Ishikawa (cell line): ENCODE measurements at regions not wholly inside any gene's neighbourhood (a gene's known extent, or its start where the extent isn't known, plus 50 kb on each side); places are given as distances from the start of the nearest gene placed in this dataset.

Source experiments
- CREB1 ChIP-seq: IDR thresholded peaks from 2 replicates; pipeline ENCODE4 v1.6.1; 2012; ENCODE audit warnings: low read depth
- EGR1 ChIP-seq: IDR thresholded peaks from 2 replicates; pipeline ENCODE4 v1.6.1; 2012
- EP300 ChIP-seq: IDR thresholded peaks from 2 replicates; pipeline ENCODE4 v1.6.1; 2012; ENCODE audit warnings: borderline replicate concordance
- FOXM1 ChIP-seq: IDR thresholded peaks from 2 replicates; pipeline ENCODE4 v1.6.1; 2012; ENCODE audit warnings: low read depth, borderline replicate concordance
- NFIC ChIP-seq: IDR thresholded peaks from 2 replicates; pipeline ENCODE4 v1.6.1; 2012
- RAD21 ChIP-seq: IDR thresholded peaks from 2 replicates; pipeline ENCODE4 v1.6.1; 2012; ENCODE audit warnings: low read depth
- TAF1 ChIP-seq: IDR thresholded peaks from 2 replicates; pipeline ENCODE4 v1.6.1; 2012; ENCODE audit warnings: low read depth, mild to moderate bottlenecking
- TEAD4 ChIP-seq: IDR thresholded peaks from 2 replicates; pipeline ENCODE4 v1.6.1; 2012
- ZBTB7A ChIP-seq: IDR thresholded peaks from 2 replicates; pipeline ENCODE4 v1.6.1; 2012; ENCODE audit warnings: low read depth
- TF ChIP-seq, protein P1 (sequence below): IDR thresholded peaks from 2 replicates; pipeline ENCODE4 v1.6.1; 2012
- TF ChIP-seq, protein P2 (sequence below): IDR thresholded peaks from 2 replicates; pipeline ENCODE4 v1.6.1; 2012; ENCODE audit warnings: low read depth, mild to moderate bottlenecking

- TF ChIP-seq EGR1 = no peak
- TF ChIP-seq, protein P1, sequence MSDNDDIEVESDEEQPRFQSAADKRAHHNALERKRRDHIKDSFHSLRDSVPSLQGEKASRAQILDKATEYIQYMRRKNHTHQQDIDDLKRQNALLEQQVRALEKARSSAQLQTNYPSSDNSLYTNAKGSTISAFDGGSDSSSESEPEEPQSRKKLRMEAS = no peak
- no peak for TF ChIP-seq FOXM1
- TF ChIP-seq RAD21 = no peak
- TF ChIP-seq EP300 = no peak
- no peak for TF ChIP-seq ZBTB7A
- TF ChIP-seq, protein P2, sequence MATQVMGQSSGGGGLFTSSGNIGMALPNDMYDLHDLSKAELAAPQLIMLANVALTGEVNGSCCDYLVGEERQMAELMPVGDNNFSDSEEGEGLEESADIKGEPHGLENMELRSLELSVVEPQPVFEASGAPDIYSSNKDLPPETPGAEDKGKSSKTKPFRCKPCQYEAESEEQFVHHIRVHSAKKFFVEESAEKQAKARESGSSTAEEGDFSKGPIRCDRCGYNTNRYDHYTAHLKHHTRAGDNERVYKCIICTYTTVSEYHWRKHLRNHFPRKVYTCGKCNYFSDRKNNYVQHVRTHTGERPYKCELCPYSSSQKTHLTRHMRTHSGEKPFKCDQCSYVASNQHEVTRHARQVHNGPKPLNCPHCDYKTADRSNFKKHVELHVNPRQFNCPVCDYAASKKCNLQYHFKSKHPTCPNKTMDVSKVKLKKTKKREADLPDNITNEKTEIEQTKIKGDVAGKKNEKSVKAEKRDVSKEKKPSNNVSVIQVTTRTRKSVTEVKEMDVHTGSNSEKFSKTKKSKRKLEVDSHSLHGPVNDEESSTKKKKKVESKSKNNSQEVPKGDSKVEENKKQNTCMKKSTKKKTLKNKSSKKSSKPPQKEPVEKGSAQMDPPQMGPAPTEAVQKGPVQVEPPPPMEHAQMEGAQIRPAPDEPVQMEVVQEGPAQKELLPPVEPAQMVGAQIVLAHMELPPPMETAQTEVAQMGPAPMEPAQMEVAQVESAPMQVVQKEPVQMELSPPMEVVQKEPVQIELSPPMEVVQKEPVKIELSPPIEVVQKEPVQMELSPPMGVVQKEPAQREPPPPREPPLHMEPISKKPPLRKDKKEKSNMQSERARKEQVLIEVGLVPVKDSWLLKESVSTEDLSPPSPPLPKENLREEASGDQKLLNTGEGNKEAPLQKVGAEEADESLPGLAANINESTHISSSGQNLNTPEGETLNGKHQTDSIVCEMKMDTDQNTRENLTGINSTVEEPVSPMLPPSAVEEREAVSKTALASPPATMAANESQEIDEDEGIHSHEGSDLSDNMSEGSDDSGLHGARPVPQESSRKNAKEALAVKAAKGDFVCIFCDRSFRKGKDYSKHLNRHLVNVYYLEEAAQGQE = no peak
- no peak for TF ChIP-seq CREB1
- no peak for TF ChIP-seq TEAD4
- no peak for TF ChIP-seq NFIC
- no peak for TF ChIP-seq TAF1
These were observed 1173.4 kb upstream of the ACO1 start for GRCh38 chr9:31210978-31211570.
